ENCODE measurements at regions not wholly inside any gene's neighbourhood (a gene's known extent, or its start where the extent isn't known, plus 50 kb on each side); places are given as distances from the start of the nearest gene placed in this dataset.

- H3K4me3 ChIP-seq (ENCODE audit: control insufficient read depth, low read depth, low read length): no peak overlapping the region
- TF ChIP-seq CTCF (IDR thresholded peaks at IDR 0.05; ENCODE audit: control insufficient read depth, insufficient read depth, low read depth, low read length, missing control alignments): no peak
- no peak for DNase-seq (ENCODE audit: low read depth)
These were observed 117.7 kb upstream of the ETS2 start for GRCh38 chr21:38688068-38688467.

GRCh38 chr21:38691631-38692030, 114.1 kb upstream of the ETS2 start:
- no peak for DNase-seq (ENCODE audit: low read depth)
- no peak for TF ChIP-seq CTCF (IDR thresholded peaks at IDR 0.05; ENCODE audit: control insufficient read depth, insufficient read depth, low read depth, low read length, missing control alignments)
- no peak overlapping the region for H3K4me3 ChIP-seq (ENCODE audit: control insufficient read depth, low read depth, low read length)

GRCh38 chr21:38696579-38696978, 109.2 kb upstream of the ETS2 start:
- no peak for TF ChIP-seq CTCF (IDR thresholded peaks at IDR 0.05; ENCODE audit: control insufficient read depth, insufficient read depth, low read depth, low read length, missing control alignments)
- no peak for DNase-seq (ENCODE audit: low read depth)
- no peak overlapping the region for H3K4me3 ChIP-seq (ENCODE audit: control insufficient read depth, low read depth, low read length)

- DNase-seq (ENCODE audit: low read depth): no peak
- no peak for TF ChIP-seq CTCF (IDR thresholded peaks at IDR 0.05; ENCODE audit: control insufficient read depth, insufficient read depth, low read depth, low read length, missing control alignments)
- no peak overlapping the region for H3K4me3 ChIP-seq (ENCODE audit: control insufficient read depth, low read depth, low read length)
These were observed 106.7 kb upstream of the ETS2 start for GRCh38 chr21:38699048-38699447.

- DNase-seq (ENCODE audit: low read depth): no peak
- TF ChIP-seq CTCF (IDR thresholded peaks at IDR 0.05; ENCODE audit: control insufficient read depth, insufficient read depth, low read depth, low read length, missing control alignments): no peak
- H3K4me3 ChIP-seq (ENCODE audit: control insufficient read depth, low read depth, low read length): no peak overlapping the region
These were observed 103.5 kb upstream of the ETS2 start for GRCh38 chr21:38702196-38702595.

- H3K4me3 ChIP-seq (ENCODE audit: control insufficient read depth, low read depth, low read length): no peak overlapping the region
- no peak for DNase-seq (ENCODE audit: low read depth)
- no peak for TF ChIP-seq CTCF (IDR thresholded peaks at IDR 0.05; ENCODE audit: control insufficient read depth, insufficient read depth, low read depth, low read length, missing control alignments)
These were observed 95.9 kb upstream of the ETS2 start for GRCh38 chr21:38709876-38710275.

GRCh38 chr21:38712071-38712470, 93.7 kb upstream of the ETS2 start:
- no peak overlapping the region for H3K4me3 ChIP-seq (ENCODE audit: control insufficient read depth, low read depth, low read length)
- no peak for DNase-seq (ENCODE audit: low read depth)
- TF ChIP-seq CTCF (IDR thresholded peaks at IDR 0.05; ENCODE audit: control insufficient read depth, insufficient read depth, low read depth, low read length, missing control alignments): peak; percentile 63
